ENCODE measurements at regions not wholly inside any gene's neighbourhood (a gene's known extent, or its start where the extent isn't known, plus 50 kb on each side); places are given as distances from the start of the nearest gene placed in this dataset.

DNA sequence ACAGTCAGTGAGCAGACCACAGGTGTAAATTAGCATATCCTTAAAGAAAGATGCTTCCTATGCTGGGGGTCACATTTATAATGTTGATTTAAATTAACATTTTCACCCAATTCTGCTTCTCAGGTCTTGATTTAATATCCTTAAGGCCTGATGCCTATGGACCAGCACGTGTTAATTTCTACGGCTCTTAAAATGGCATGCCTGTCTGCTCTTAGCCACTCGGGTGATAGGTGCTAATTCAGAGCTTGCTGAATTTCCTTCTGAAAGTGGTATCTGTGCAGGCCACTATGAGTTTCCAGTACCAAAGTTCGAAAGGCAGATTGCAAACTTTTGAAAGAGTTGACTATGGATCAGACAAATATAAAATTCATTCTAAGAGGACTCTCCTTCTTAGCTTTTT lies 487.4 kb upstream of the ADGRL2 start:
- H3K4me3 ChIP-seq (ENCODE audit: low read length) = peak overlapping the region; percentile 52
- H3K9me3 ChIP-seq (ENCODE audit: control insufficient read depth, low read depth, low read length) = no peaks in the 10 kb centered on the region
- no peaks in the 10 kb centered on the region for H3K36me3 ChIP-seq (ENCODE audit: control insufficient read depth, low read depth, low read length)
- peak overlapping the region; percentile 73 for H3K27ac ChIP-seq (ENCODE audit: low read length)
- H3K4me1 ChIP-seq (ENCODE audit: control insufficient read depth, low read depth, low read length) = peaks cover 85% of the 10 kb centered on the region
- H3K27me3 ChIP-seq (ENCODE audit: control insufficient read depth, insufficient read depth, low read length) = no peaks in the 10 kb centered on the region
- H3K9ac ChIP-seq (ENCODE audit: low read length) = peak overlapping the region; percentile 50

DNA sequence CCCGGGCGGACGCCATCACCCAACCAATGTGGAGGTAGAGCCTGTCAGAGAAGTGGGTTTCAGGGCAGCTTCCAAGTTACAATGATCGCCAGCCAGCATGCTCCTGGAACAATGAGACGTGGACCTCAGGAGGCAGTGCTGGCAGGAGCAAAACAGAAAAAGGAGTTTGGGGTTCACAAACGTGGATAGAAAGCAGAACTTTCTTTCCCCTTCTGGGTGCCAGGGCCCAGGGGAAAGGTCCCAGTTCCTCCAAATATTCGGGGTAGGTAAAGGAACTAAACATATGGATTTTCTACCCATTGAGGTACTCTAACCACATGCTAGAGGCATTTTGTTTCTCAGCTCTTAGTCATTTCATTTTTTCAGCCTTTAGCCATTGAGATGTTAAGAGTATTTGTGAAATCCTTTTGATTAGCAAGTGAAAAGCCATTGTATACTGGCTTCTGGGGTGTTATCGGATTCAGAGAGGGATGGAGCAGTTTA lies 488.4 kb upstream of the ADGRL2 start:
- Histone ChIP-seq H3K4me3 (ENCODE audit: low read length) (peak overlapping the region; percentile 52), H3K9ac (ENCODE audit: low read length) (peak overlapping the region; percentile 50), H3K27me3 (ENCODE audit: control insufficient read depth, insufficient read depth, low read length) (no peaks in the 10 kb centered on the region), H3K4me1 (ENCODE audit: control insufficient read depth, low read depth, low read length) (peaks cover 94% of the 10 kb centered on the region), H3K36me3 (ENCODE audit: control insufficient read depth, low read depth, low read length) (no peaks in the 10 kb centered on the region), H3K27ac (ENCODE audit: low read length) (peak overlapping the region; percentile 73), H3K9me3 (ENCODE audit: control insufficient read depth, low read depth, low read length) (no peaks in the 10 kb centered on the region)

DNA sequence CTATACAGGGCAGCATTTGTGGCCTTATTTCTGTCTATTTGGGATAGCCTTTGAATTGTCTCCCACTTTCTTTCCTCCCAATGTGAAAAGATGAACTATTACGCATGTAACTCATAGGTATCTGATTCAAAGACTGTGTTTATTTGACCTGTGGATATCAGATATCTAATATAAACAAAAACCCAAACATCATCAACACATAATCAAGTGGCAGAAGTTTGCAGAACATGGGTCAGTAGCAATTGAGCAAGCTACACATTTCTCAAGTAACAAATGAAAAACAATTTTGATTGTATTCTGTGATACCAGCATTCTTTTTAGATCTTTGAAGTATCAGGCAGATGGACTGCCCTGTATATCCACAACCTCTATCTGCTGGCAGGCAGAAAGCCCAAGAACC lies 490.5 kb upstream of the ADGRL2 start:
- Histone ChIP-seq H3K4me1 (ENCODE audit: control insufficient read depth, low read depth, low read length) (peaks cover 93% of the 10 kb centered on the region), H3K36me3 (ENCODE audit: control insufficient read depth, low read depth, low read length) (no peaks in the 10 kb centered on the region), H3K9ac (ENCODE audit: low read length) (no peak overlapping the region), H3K9me3 (ENCODE audit: control insufficient read depth, low read depth, low read length) (no peaks in the 10 kb centered on the region), H3K4me3 (ENCODE audit: low read length) (no peak overlapping the region), H3K27me3 (ENCODE audit: control insufficient read depth, insufficient read depth, low read length) (no peaks in the 10 kb centered on the region), H3K27ac (ENCODE audit: low read length) (no peak overlapping the region)

DNA sequence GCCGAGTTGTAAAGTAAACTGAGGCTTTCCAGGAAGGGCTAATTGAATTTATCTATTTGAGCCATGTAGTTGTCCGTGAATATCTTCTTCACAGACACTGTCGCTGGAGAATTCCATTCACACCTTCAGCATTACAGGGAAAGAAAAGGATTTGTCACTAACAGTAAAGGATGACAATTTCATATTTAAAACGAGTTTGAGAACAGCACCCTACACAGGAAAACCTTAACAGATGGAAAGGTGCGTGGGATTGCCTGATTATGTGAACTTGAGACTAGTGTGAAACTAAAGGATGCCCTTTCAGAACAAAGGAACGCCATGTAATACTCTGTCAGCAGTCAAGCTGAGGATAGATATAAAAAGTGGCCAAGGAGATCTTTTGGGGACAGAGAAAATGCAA lies 492.5 kb upstream of the ADGRL2 start:
- H3K4me1 ChIP-seq (ENCODE audit: control insufficient read depth, low read depth, low read length) = peaks cover 80% of the 10 kb centered on the region
- no peak overlapping the region for H3K27ac ChIP-seq (ENCODE audit: low read length)
- no peaks in the 10 kb centered on the region for H3K9me3 ChIP-seq (ENCODE audit: control insufficient read depth, low read depth, low read length)
- no peak overlapping the region for H3K4me3 ChIP-seq (ENCODE audit: low read length)
- H3K9ac ChIP-seq (ENCODE audit: low read length) = no peak overlapping the region
- H3K27me3 ChIP-seq (ENCODE audit: control insufficient read depth, insufficient read depth, low read length) = no peaks in the 10 kb centered on the region
- no peaks in the 10 kb centered on the region for H3K36me3 ChIP-seq (ENCODE audit: control insufficient read depth, low read depth, low read length)

DNA sequence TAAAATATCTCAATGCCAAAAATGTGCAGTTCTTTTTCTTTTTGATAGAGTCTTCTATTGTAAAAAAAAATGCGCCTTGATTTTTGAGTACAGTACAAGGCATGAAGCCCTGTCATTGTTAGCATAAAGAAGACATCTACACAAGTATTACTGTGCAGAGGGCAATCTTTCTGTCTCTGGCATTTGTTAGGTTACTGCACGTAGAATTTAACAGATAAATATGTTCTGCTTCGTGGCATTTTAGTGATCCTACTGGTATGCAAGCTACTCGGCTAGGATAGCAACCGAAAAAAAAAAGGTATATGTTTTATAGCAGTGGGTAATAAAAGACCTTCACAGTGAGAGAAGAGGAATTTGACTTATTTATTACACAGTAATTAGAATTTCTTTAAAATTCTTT lies 492.9 kb upstream of the ADGRL2 start:
- Histone ChIP-seq H3K4me1 (ENCODE audit: control insufficient read depth, low read depth, low read length) (peaks cover 76% of the 10 kb centered on the region), H3K9me3 (ENCODE audit: control insufficient read depth, low read depth, low read length) (no peaks in the 10 kb centered on the region), H3K27me3 (ENCODE audit: control insufficient read depth, insufficient read depth, low read length) (no peaks in the 10 kb centered on the region), H3K9ac (ENCODE audit: low read length) (no peak overlapping the region), H3K27ac (ENCODE audit: low read length) (no peak overlapping the region), H3K4me3 (ENCODE audit: low read length) (peak overlapping the region; percentile 61), H3K36me3 (ENCODE audit: control insufficient read depth, low read depth, low read length) (no peaks in the 10 kb centered on the region)

DNA sequence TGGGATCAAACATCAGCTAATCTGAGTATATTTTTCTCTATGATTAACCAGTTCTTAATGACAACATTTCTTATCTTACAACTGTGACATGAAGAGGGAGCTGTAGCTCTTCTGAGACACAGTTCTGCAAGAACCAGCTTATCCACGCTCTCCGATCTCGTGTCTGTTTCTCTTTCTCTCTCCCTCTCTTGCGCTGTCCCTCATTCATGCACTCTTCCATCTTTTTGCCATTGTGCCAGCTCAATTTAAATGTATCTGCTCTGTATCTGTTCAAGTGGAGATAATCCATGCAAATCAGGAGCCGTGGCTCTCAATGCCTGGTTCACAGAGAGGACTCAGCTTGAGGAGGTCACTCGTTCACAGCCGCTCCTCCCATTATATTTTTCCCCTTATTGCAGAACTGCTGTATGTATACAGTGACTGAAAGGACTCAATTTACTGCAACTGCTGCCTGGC lies 494.7 kb upstream of the ADGRL2 start:
- H3K27ac ChIP-seq (ENCODE audit: low read length) = no peak overlapping the region
- peaks cover 60% of the 10 kb centered on the region for H3K4me1 ChIP-seq (ENCODE audit: control insufficient read depth, low read depth, low read length)
- no peaks in the 10 kb centered on the region for H3K9me3 ChIP-seq (ENCODE audit: control insufficient read depth, low read depth, low read length)
- H3K36me3 ChIP-seq (ENCODE audit: control insufficient read depth, low read depth, low read length) = no peaks in the 10 kb centered on the region
- peak overlapping the region; percentile 61 for H3K4me3 ChIP-seq (ENCODE audit: low read length)
- no peak overlapping the region for H3K9ac ChIP-seq (ENCODE audit: low read length)
- H3K27me3 ChIP-seq (ENCODE audit: control insufficient read depth, insufficient read depth, low read length) = no peaks in the 10 kb centered on the region

DNA sequence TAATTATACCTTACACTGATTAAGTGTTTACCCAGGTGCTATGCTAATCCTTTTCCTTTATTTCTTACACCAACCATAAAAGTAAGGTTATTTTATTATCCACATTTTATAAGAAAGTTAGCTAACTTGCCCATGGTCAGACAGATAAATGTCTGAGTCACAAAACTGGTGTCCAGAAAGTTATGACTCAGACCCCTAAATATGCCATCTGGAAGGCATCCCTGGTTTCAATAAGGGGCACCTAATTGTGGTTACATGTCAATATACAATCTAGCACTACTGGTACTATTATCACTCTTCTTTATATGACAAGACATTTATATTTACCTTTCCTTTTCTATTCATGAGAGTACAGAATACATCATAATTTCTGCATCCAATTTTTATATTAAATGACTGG lies 496.5 kb upstream of the ADGRL2 start:
- Histone ChIP-seq H3K27ac (ENCODE audit: low read length) (no peak overlapping the region), H3K27me3 (ENCODE audit: control insufficient read depth, insufficient read depth, low read length) (no peaks in the 10 kb centered on the region), H3K9me3 (ENCODE audit: control insufficient read depth, low read depth, low read length) (no peaks in the 10 kb centered on the region), H3K9ac (ENCODE audit: low read length) (no peak overlapping the region), H3K4me1 (ENCODE audit: control insufficient read depth, low read depth, low read length) (peaks cover 42% of the 10 kb centered on the region), H3K36me3 (ENCODE audit: control insufficient read depth, low read depth, low read length) (no peaks in the 10 kb centered on the region), H3K4me3 (ENCODE audit: low read length) (no peak overlapping the region)

DNA sequence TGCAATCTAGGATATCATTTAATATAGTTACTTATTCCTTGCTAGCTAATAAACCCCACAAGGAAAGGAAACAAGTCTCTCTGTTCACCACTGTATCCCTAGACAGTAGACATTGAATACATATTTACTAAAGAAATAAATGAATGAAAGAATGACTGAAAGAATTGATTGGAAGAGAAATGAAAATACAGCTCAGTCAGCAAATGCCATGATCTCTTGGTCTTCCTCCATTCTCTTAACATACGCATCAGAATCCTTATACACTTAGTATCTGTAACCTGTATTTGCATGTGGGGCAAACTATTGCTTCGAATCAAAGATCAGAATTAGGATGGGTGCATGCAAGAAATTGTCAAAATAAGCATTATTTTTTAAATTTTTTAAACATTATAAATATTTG lies 500.8 kb upstream of the ADGRL2 start:
- no peaks in the 10 kb centered on the region for H3K9me3 ChIP-seq (ENCODE audit: control insufficient read depth, low read depth, low read length)
- H3K9ac ChIP-seq (ENCODE audit: low read length) = no peak overlapping the region
- no peaks in the 10 kb centered on the region for H3K36me3 ChIP-seq (ENCODE audit: control insufficient read depth, low read depth, low read length)
- no peak overlapping the region for H3K27ac ChIP-seq (ENCODE audit: low read length)
- H3K4me3 ChIP-seq (ENCODE audit: low read length) = no peak overlapping the region
- no peaks in the 10 kb centered on the region for H3K27me3 ChIP-seq (ENCODE audit: control insufficient read depth, insufficient read depth, low read length)
- H3K4me1 ChIP-seq (ENCODE audit: control insufficient read depth, low read depth, low read length) = peaks cover 4% of the 10 kb centered on the region

DNA sequence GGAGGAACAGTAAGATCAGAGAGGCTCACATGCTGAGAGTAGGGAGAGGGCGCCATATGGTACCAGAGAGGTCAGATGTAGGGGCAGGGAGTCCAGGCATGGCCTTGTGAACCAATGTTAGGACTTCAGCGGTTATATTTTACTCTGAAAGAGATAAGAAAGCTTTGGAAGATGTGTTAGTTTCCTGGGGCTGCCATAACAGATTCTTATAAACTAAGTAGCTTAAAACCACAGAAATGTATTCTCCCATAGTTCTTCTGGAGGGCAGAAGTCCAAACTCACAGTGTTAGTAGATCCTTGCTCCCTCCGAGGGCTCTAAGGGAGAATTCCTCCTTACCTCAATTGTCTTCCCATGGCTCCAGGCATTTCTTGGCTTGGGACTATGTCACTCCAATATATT lies 502.5 kb upstream of the ADGRL2 start:
- Histone ChIP-seq H3K27ac (ENCODE audit: low read length) (no peak overlapping the region), H3K36me3 (ENCODE audit: control insufficient read depth, low read depth, low read length) (no peaks in the 10 kb centered on the region), H3K27me3 (ENCODE audit: control insufficient read depth, insufficient read depth, low read length) (no peaks in the 10 kb centered on the region), H3K4me3 (ENCODE audit: low read length) (no peak overlapping the region), H3K4me1 (ENCODE audit: control insufficient read depth, low read depth, low read length) (no peaks in the 10 kb centered on the region), H3K9ac (ENCODE audit: low read length) (no peak overlapping the region), H3K9me3 (ENCODE audit: control insufficient read depth, low read depth, low read length) (no peaks in the 10 kb centered on the region)

DNA sequence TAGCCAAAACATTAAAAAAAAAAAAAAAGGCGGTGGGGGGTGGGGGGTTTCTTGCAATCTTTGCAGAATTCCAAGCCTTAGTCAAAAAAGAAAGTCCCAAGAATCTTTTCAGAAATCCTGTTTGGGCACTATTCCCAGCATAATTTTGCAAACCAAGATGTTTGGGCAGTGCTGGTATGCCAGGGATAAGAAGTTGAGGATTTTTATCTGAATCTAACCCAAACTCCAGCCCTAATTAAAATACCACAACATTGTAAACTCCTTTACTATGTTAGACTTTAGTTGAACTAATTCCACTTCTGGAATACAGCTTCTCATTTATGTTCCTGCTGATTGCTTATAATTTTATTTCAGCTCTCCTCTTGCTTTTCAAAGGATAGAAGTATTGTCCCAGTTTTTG lies 504.1 kb upstream of the ADGRL2 start:
- Histone ChIP-seq H3K27me3 (ENCODE audit: control insufficient read depth, insufficient read depth, low read length) (no peaks in the 10 kb centered on the region), H3K9ac (ENCODE audit: low read length) (no peak overlapping the region), H3K4me1 (ENCODE audit: control insufficient read depth, low read depth, low read length) (no peaks in the 10 kb centered on the region), H3K36me3 (ENCODE audit: control insufficient read depth, low read depth, low read length) (no peaks in the 10 kb centered on the region), H3K9me3 (ENCODE audit: control insufficient read depth, low read depth, low read length) (no peaks in the 10 kb centered on the region), H3K4me3 (ENCODE audit: low read length) (no peak overlapping the region), H3K27ac (ENCODE audit: low read length) (no peak overlapping the region)

DNA sequence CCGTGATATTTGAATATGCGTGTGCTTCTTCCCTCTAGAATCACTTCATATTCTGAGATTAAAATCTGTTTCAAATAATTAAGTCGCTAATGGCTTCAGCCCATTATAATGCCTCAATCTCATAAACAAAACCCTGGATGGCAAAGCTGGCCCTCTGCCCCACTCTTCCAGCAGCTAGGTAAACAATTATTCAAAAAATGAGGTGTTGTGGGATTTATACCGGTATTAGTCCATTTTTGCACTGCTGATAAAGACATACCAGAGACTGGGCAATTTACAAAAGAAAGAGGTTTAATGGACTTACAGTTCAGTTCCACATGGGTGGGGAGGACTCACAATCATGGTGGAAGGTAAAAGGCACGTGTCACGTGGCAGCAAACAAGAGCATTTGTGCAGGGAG lies 510.4 kb upstream of the ADGRL2 start:
- Histone ChIP-seq H3K27ac (ENCODE audit: low read length) (no peak overlapping the region), H3K9ac (ENCODE audit: low read length) (no peak overlapping the region), H3K36me3 (ENCODE audit: control insufficient read depth, low read depth, low read length) (no peaks in the 10 kb centered on the region), H3K4me3 (ENCODE audit: low read length) (no peak overlapping the region), H3K9me3 (ENCODE audit: control insufficient read depth, low read depth, low read length) (no peaks in the 10 kb centered on the region), H3K27me3 (ENCODE audit: control insufficient read depth, insufficient read depth, low read length) (no peaks in the 10 kb centered on the region), H3K4me1 (ENCODE audit: control insufficient read depth, low read depth, low read length) (no peaks in the 10 kb centered on the region)

DNA sequence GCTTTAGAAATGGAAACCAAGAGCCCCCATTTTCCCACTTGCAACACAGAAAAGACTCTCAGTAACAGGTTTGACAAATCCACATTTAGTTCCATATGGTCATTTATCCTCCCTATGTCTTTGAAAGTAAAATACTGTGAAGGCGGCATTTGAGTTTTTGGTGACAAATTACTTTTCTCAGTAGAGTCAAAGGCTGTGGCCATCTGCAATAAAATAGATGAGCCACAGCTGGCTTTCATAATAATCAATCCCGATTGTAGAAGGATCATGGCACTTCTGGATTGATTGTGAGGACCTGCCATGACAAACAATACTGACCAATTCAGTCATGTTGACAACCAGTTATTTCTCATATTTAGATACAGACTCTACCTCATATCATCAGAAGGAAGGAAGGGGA lies 512.0 kb upstream of the ADGRL2 start:
- Histone ChIP-seq H3K4me1 (ENCODE audit: control insufficient read depth, low read depth, low read length) (no peaks in the 10 kb centered on the region), H3K36me3 (ENCODE audit: control insufficient read depth, low read depth, low read length) (no peaks in the 10 kb centered on the region), H3K9me3 (ENCODE audit: control insufficient read depth, low read depth, low read length) (no peaks in the 10 kb centered on the region), H3K27me3 (ENCODE audit: control insufficient read depth, insufficient read depth, low read length) (no peaks in the 10 kb centered on the region), H3K27ac (ENCODE audit: low read length) (no peak overlapping the region), H3K4me3 (ENCODE audit: low read length) (no peak overlapping the region), H3K9ac (ENCODE audit: low read length) (no peak overlapping the region)

Measured in iPS-18a (cell line).